Naive thymus-derived CD8-positive, alpha-beta T cell (primary cell): ENCODE measurements at regions not wholly inside any gene's neighbourhood (a gene's known extent, or its start where the extent isn't known, plus 50 kb on each side); places are given as distances from the start of the nearest gene placed in this dataset.
A peak's percentile ranks its signal among the peaks of the same experiment; 100 is the strongest.

ENCODE experiments used
- ATAC-seq, 2 donors: fragments of 150-1000 bp; cut with Tn5 transposase in 1 of 2; sonication (Bioruptor Pico), chemical (Tn5 transposase) in 1 of 2; 1 replicate in 1 of 2; 2 replicates in 1 of 2; pipeline ENCODE4 v1.10.0; 2021; ENCODE audit warnings: mild to moderate bottlenecking in 2 of 2, moderate library complexity in 2 of 2
- POLR2A ChIA-PET: fragments of 350-600 bp; sonication (Branson Sonifier 250); formaldehyde crosslinking; loops from one replicate; lab custom pipeline; 2021; ENCODE audit warnings: antibody characterized with exemption; lab: Charles Lee
- DNase-seq, 10 donors: peaks; one replicate each; pipeline versions ENCODE4 v3.0.0 to v3.0.0-alpha.2; 2020 to 2022
- H3K27ac Mint-ChIP-seq, 10 donors: one replicate each; pipeline ENCODE4 v1.8.0; 2020 to 2022; ENCODE audit warnings: mild to moderate bottlenecking in 10 of 10, mixed read lengths in 10 of 10, moderate library complexity in 4 of 10, inconsistent platforms in 1 of 10
- H3K27me3 Mint-ChIP-seq, 5 donors: one replicate each; pipeline ENCODE4 v1.8.0; 2021 to 2022; ENCODE audit warnings: mixed read lengths in 5 of 5
- H3K36me3 Mint-ChIP-seq, 3 donors: one replicate each; pipeline ENCODE4 v1.8.0; 2020 to 2022; ENCODE audit warnings: mixed read lengths in 3 of 3, mild to moderate bottlenecking in 2 of 3, inconsistent platforms in 1 of 3
- H3K4me1 Mint-ChIP-seq, 4 donors: one replicate each; pipeline ENCODE4 v1.8.0; 2021 to 2022; ENCODE audit warnings: mixed read lengths in 4 of 4
- H3K4me3 Mint-ChIP-seq, 10 donors: one replicate each; pipeline ENCODE4 v1.8.0; 2020 to 2022; ENCODE audit warnings: mild to moderate bottlenecking in 10 of 10, mixed read lengths in 10 of 10, moderate library complexity in 6 of 10, inconsistent platforms in 1 of 10
- H3K9me3 Mint-ChIP-seq, 9 donors: one replicate each; pipeline ENCODE4 v1.8.0; 2020 to 2022; ENCODE audit warnings: mixed read lengths in 9 of 9, mild to moderate bottlenecking in 3 of 9, inconsistent platforms in 1 of 9, moderate library complexity in 1 of 9

- DNase-seq (no peak), ATAC-seq (no peak)
- Mint-ChIP-seq H3K27me3 (peaks cover 2 to 33% (median 14%) of the 10 kb centered on the region in 5 donors), H3K4me3 (no peak overlapping the region), H3K27ac (no peak overlapping the region), H3K4me1 (no peaks in the 10 kb centered on the region), H3K9me3 (peaks cover 0 to 9% (median 0%) of the 10 kb centered on the region in 9 donors), H3K36me3 (peaks cover 0 to 4% (median 0%) of the 10 kb centered on the region in 3 donors)
- POLR2A ChIA-PET: no interaction called here
Observed at GRCh38 chr1:165045902-165046301, 310.6 kb downstream of the LMX1A start.

- peaks cover 0 to 3% (median 0%) of the 10 kb centered on the region in 5 donors for H3K27me3 Mint-ChIP-seq
Observed at GRCh38 chr1:165040641-165041040, 315.9 kb downstream of the LMX1A start.

DNA sequence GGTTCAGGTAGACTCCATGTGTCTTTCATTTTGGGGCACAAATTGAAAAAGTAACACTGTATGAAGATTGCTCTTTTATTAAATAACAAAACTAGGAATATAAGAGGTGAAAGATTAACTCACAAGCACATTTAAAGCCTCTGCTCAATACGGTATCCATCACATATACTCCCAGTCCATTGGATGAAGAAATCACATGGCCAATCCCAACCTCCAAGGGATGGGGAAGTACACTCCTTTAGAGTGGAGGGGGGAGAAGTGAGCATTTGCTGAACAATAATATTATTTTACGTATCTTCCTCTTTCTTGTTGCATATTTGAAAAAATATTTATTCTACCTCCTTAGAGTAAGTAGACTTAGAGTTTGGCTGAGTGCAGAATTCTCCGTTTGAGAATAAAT, 316.5 kb downstream of the LMX1A start:
- H3K4me1 Mint-ChIP-seq: no peaks in the 10 kb centered on the region
- ATAC-seq: no peak
- POLR2A ChIA-PET: no interaction called here
- H3K27me3 Mint-ChIP-seq: peaks cover 0 to 3% (median 0%) of the 10 kb centered on the region in 5 donors
- no peaks in the 10 kb centered on the region for H3K36me3 Mint-ChIP-seq
- peaks cover 0 to 9% (median 0%) of the 10 kb centered on the region in 9 donors for H3K9me3 Mint-ChIP-seq
- no peak for DNase-seq
- H3K4me3 Mint-ChIP-seq: no peak overlapping the region
- no peak overlapping the region for H3K27ac Mint-ChIP-seq

More at GRCh38 chr1:165040641-165041040, 315.9 kb downstream of the LMX1A start:
- Mint-ChIP-seq H3K36me3 (no peaks in the 10 kb centered on the region), H3K27ac (peak overlapping the region in 1 of 10 donors; percentile 15), H3K4me3 (no peak overlapping the region), H3K4me1 (no peaks in the 10 kb centered on the region), H3K9me3 (peaks cover 0 to 9% (median 0%) of the 10 kb centered on the region in 9 donors)
- POLR2A ChIA-PET: no interaction called here
- no peak for ATAC-seq
- no peak for DNase-seq

- POLR2A ChIA-PET: no interaction called here
- H3K4me1 Mint-ChIP-seq: no peaks in the 10 kb centered on the region
- H3K4me3 Mint-ChIP-seq: no peak overlapping the region
- peaks cover 0 to 3% (median 0%) of the 10 kb centered on the region in 5 donors for H3K27me3 Mint-ChIP-seq
- DNase-seq (no peak), ATAC-seq (no peak)
- H3K9me3 Mint-ChIP-seq: peaks cover 0 to 4% (median 0%) of the 10 kb centered on the region in 9 donors
- no peaks in the 10 kb centered on the region for H3K36me3 Mint-ChIP-seq
- H3K27ac Mint-ChIP-seq: no peak overlapping the region
Observed at GRCh38 chr1:165036403-165036802, 320.1 kb downstream of the LMX1A start.

- no peak for DNase-seq
- no peak overlapping the region for H3K4me3 Mint-ChIP-seq
Observed at GRCh38 chr1:165034136-165034809, 322.2 kb downstream of the LMX1A start.

GRCh38 chr1:165031001-165031400, 325.5 kb downstream of the LMX1A start:
- no peak overlapping the region for H3K27ac Mint-ChIP-seq
- ATAC-seq (no peak), DNase-seq (no peak)
- POLR2A ChIA-PET: no interaction called here
- H3K9me3 Mint-ChIP-seq: peaks cover 0 to 16% (median 3%) of the 10 kb centered on the region in 9 donors
- H3K4me1 Mint-ChIP-seq: no peaks in the 10 kb centered on the region
- no peaks in the 10 kb centered on the region for H3K36me3 Mint-ChIP-seq
- no peak overlapping the region for H3K4me3 Mint-ChIP-seq
- H3K27me3 Mint-ChIP-seq: peaks cover 0 to 14% (median 3%) of the 10 kb centered on the region in 5 donors

More at GRCh38 chr1:165034136-165034809, 322.2 kb downstream of the LMX1A start:
- Mint-ChIP-seq H3K9me3 (peaks cover 0 to 4% (median 0%) of the 10 kb centered on the region in 9 donors), H3K27ac (no peak overlapping the region), H3K27me3 (peaks cover 0 to 10% (median 3%) of the 10 kb centered on the region in 5 donors), H3K4me1 (no peaks in the 10 kb centered on the region), H3K36me3 (no peaks in the 10 kb centered on the region)
- POLR2A ChIA-PET: no interaction called here
- ATAC-seq: no peak

DNA sequence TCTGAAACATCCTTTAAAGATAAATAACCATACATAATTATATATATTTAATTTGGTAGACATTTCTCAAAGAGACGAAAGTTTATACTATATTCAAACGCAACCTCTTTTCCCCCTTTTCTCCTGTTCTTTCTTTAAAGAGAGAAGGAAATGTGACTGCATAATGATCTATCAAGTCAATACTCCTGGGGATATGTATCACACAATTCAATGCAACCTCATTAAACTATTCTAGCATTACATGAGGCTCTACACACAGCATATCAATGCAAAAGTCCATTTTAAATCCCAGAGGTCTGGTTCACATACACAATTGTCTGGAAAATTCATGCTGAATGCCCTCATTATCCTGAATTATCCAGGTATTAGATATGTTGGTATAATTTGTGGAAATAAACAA, 330.7 kb downstream of the LMX1A start:
- H3K9me3 Mint-ChIP-seq: peaks cover 5 to 21% (median 10%) of the 10 kb centered on the region in 9 donors
- POLR2A ChIA-PET: no interaction called here
- no peak overlapping the region for H3K4me3 Mint-ChIP-seq
- ATAC-seq: no peak
- H3K4me1 Mint-ChIP-seq: no peaks in the 10 kb centered on the region
- H3K27me3 Mint-ChIP-seq: peaks cover 2 to 14% (median 4%) of the 10 kb centered on the region in 5 donors
- H3K27ac Mint-ChIP-seq: no peak overlapping the region
- peaks cover 0 to 13% (median 0%) of the 10 kb centered on the region in 3 donors for H3K36me3 Mint-ChIP-seq
- DNase-seq: no peak

DNA sequence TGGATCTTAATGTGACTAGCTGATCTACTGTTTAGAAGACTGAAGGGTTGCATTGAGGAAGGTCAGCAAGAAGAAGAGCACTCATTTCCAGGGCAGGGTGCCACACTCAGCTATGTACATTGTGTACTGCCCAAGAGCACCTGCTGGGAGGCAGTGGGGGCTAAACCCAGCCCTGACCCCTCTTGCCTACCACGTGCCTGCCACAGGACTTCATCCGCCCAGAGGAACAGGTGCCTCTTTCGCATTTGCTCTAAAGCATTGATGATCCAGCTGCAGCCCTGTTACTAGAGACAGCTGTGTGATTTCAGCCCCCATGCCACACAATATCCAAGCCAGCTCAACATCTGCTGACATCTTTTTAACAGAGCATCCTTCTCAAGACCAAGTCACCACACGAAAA, 341.8 kb downstream of the LMX1A start:
- DNase-seq (no peak), ATAC-seq (no peak)
- Mint-ChIP-seq H3K36me3 (peaks cover 0 to 5% (median 0%) of the 10 kb centered on the region in 3 donors), H3K9me3 (peaks cover 0 to 26% (median 9%) of the 10 kb centered on the region in 9 donors), H3K27me3 (no peaks in the 10 kb centered on the region), H3K4me3 (no peak overlapping the region), H3K4me1 (no peaks in the 10 kb centered on the region), H3K27ac (no peak overlapping the region)
- POLR2A ChIA-PET: no interaction called here

- no peaks in the 10 kb centered on the region for H3K27me3 Mint-ChIP-seq
- no peak for DNase-seq
- ATAC-seq: no peak
- H3K27ac Mint-ChIP-seq: no peak overlapping the region
- POLR2A ChIA-PET: no interaction called here
- H3K9me3 Mint-ChIP-seq: peaks cover 0 to 5% (median 2%) of the 10 kb centered on the region in 9 donors
- no peak overlapping the region for H3K4me3 Mint-ChIP-seq
- H3K36me3 Mint-ChIP-seq: no peaks in the 10 kb centered on the region
- H3K4me1 Mint-ChIP-seq: no peaks in the 10 kb centered on the region
Observed at GRCh38 chr1:165011991-165012531, 344.5 kb downstream of the LMX1A start.

- Mint-ChIP-seq H3K36me3 (no peaks in the 10 kb centered on the region), H3K4me3 (no peak overlapping the region), H3K27me3 (no peaks in the 10 kb centered on the region), H3K27ac (no peak overlapping the region), H3K9me3 (peaks cover 0 to 7% (median 0%) of the 10 kb centered on the region in 9 donors), H3K4me1 (no peaks in the 10 kb centered on the region)
- POLR2A ChIA-PET: no interaction called here
- no peak for DNase-seq
- ATAC-seq: no peak
Observed at GRCh38 chr1:165011186-165011585, 345.3 kb downstream of the LMX1A start.

DNA sequence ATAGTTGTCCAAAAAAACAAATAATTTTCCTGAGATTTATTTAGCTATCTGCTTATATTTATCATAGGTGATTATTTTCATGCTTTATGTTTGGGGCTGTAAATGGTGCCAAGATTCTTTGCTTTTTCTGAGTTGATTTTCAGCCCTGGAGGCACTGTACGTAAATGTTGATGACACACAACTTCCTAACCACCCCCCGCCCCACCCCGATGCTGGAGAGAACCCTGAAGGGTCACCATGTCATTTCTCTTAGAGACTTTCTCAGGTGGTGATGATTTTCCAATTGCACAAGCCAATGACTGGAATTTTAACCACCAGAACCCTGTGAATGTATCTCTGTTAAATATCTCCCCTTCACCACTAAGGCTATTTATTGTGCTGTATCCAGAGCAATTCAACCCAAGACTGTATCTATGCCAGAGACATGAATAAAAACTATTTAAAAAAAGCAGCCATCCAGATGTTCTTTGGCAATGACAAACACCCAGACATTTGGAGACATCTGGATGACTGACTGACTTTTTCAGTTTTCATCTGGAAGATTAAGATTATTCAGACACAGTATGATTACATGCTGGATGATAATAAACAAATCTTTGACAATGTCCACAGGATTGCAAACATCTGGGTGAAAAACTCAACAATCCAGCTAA, 346.0 kb downstream of the LMX1A start:
- Mint-ChIP-seq H3K4me1 (no peaks in the 10 kb centered on the region), H3K36me3 (no peaks in the 10 kb centered on the region), H3K9me3 (peaks cover 0 to 6% (median 0%) of the 10 kb centered on the region in 9 donors), H3K4me3 (no peak overlapping the region), H3K27me3 (no peaks in the 10 kb centered on the region), H3K27ac (no peak overlapping the region)
- DNase-seq: no peak
- POLR2A ChIA-PET: no interaction called here
- no peak for ATAC-seq

GRCh38 chr1:165006831-165007230, 349.7 kb downstream of the LMX1A start:
- POLR2A ChIA-PET: no interaction called here
- Mint-ChIP-seq H3K27ac (no peak overlapping the region), H3K4me1 (no peaks in the 10 kb centered on the region), H3K27me3 (peaks cover 0 to 2% (median 0%) of the 10 kb centered on the region in 5 donors), H3K9me3 (peaks cover 0 to 13% (median 9%) of the 10 kb centered on the region in 9 donors), H3K36me3 (no peaks in the 10 kb centered on the region), H3K4me3 (no peak overlapping the region)
- DNase-seq: no peak
- no peak for ATAC-seq

DNA sequence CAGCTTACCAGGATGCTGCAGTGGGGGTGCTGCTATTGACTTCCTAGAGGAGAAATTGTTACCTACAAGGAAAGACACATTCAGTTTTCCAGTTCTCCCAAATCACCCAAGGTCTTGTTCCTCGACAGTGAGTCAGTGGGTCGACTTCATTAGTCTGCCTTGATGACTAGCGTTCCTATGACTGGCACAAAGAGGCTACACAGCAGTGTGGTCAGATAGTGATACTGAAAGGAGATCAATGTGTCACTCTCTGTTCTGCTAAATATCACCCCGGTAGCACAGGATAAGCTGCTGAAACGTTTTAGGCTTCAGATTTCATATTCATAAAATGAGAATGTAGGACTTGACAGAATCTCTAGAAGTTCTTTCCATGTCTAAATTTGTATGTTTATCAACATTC, 357.4 kb downstream of the LMX1A start:
- no peak overlapping the region for H3K4me3 Mint-ChIP-seq
- no peak for ATAC-seq
- POLR2A ChIA-PET: no interaction called here
- DNase-seq: no peak
- H3K4me1 Mint-ChIP-seq: no peaks in the 10 kb centered on the region
- peaks cover 0 to 12% (median 2%) of the 10 kb centered on the region in 5 donors for H3K27me3 Mint-ChIP-seq
- H3K36me3 Mint-ChIP-seq: no peaks in the 10 kb centered on the region
- no peak overlapping the region for H3K27ac Mint-ChIP-seq
- peaks cover 3 to 38% (median 7%) of the 10 kb centered on the region in 9 donors for H3K9me3 Mint-ChIP-seq
